Tibial nerve (tissue), 4 donors: ENCODE measurements at regions not wholly inside any gene's neighbourhood (a gene's known extent, or its start where the extent isn't known, plus 50 kb on each side); places are given as distances from the start of the nearest gene placed in this dataset.

ENCODE experiments used
- CTCF ChIP-seq, 5 experiments: fragments of 200-600 bp in 3 of 5; fragments of 450-650 bp in 2 of 5; sonication (generic) in 3 of 5; IDR thresholded peaks; one replicate each; pipeline ENCODE4 v1.5.1; 2016 to 2019; ENCODE audit warnings: antibody characterized with exemption in 5 of 5, mild to moderate bottlenecking in 3 of 5, moderate library complexity in 2 of 5
- EP300 ChIP-seq, 2 donors: sonication (generic); formaldehyde crosslinking; IDR thresholded peaks; one replicate each; pipeline ENCODE4 v1.6.1; 2017; ENCODE audit warnings: antibody characterized with exemption in 2 of 2, mild to moderate bottlenecking in 1 of 2
- POLR2A ChIP-seq, 2 donors: fragments of 450-650 bp; IDR thresholded peaks; one replicate each; pipeline ENCODE4 v1.6.1; 2017; ENCODE audit warnings: antibody characterized with exemption in 2 of 2, mild to moderate bottlenecking in 2 of 2, moderate library complexity in 2 of 2

GRCh38 chr2:106028192-106028591, 165.9 kb downstream of the UXS1 start:
- no peak for TF ChIP-seq CTCF (IDR thresholded peaks at IDR 0.05)
- TF ChIP-seq POLR2A (IDR thresholded peaks at IDR 0.05) = no peak
- TF ChIP-seq EP300 (IDR thresholded peaks at IDR 0.05) = no peak
